ENCODE measurements at regions not wholly inside any gene's neighbourhood (a gene's known extent, or its start where the extent isn't known, plus 50 kb on each side); places are given as distances from the start of the nearest gene placed in this dataset.

- H3K4me3 Mint-ChIP-seq, result no peak overlapping the region
- no peaks in the 10 kb centered on the region for H3K4me1 Mint-ChIP-seq
- no peak for TF ChIP-seq CTCF (conservative IDR thresholded peaks at IDR 0.05)
- H3K56ac ChIP-seq (ENCODE audit: insufficient read length, low read depth, low read length), result no peak overlapping the region
- H3K9ac ChIP-seq (ENCODE audit: extremely low read depth, insufficient read length, low read length), result no peak overlapping the region
- no peak overlapping the region for H4K5ac ChIP-seq (ENCODE audit: insufficient read length, low read depth, low read length)
- H3K9me3 ChIP-seq (ENCODE audit: control insufficient read depth, low read depth, low read length), result no peaks in the 10 kb centered on the region
- no CpG with 5 or more reads among the region's 2 CpGs for WGBS (ENCODE audit: extremely low coverage, insufficient read length, low lambda C conversion rate)
- no peak overlapping the region for H2BK5ac ChIP-seq (ENCODE audit: insufficient read length, low read length)
- H3K23me2 ChIP-seq (ENCODE audit: insufficient read length, low read depth, low read length, poor library complexity, severe bottlenecking), result no peaks in the 10 kb centered on the region
- no peak overlapping the region for H3K18ac ChIP-seq (ENCODE audit: insufficient read length, low read depth, low read length)
- no peaks in the 10 kb centered on the region for H4K20me1 ChIP-seq (ENCODE audit: control insufficient read depth, insufficient read depth, insufficient read length)
- no peak overlapping the region for H3K27ac Mint-ChIP-seq
- no peak overlapping the region for H2AFZ ChIP-seq (ENCODE audit: low read length)
- no peak overlapping the region for H3K4me2 ChIP-seq (ENCODE audit: insufficient read depth, insufficient read length, low read length)
- no peak overlapping the region for H3K4ac ChIP-seq (ENCODE audit: low read depth, low read length)
- no peak overlapping the region for H2BK20ac ChIP-seq (ENCODE audit: low read depth, low read length, poor library complexity, severe bottlenecking)
- no peak overlapping the region for H4K8ac ChIP-seq (replicated peaks; ENCODE audit: insufficient read length, low read depth, low read length)
- H2BK120ac ChIP-seq (ENCODE audit: low read depth, low read length, poor library complexity, severe bottlenecking), result no peak overlapping the region
- no peaks in the 10 kb centered on the region for H3K79me2 ChIP-seq (ENCODE audit: insufficient read depth, low read length)
- no peaks in the 10 kb centered on the region for H3K9me3 Mint-ChIP-seq
- no peak overlapping the region for H4K91ac ChIP-seq (ENCODE audit: insufficient read length, low read depth, low read length)
- H3K14ac ChIP-seq (ENCODE audit: insufficient read depth, low read length), result no peak overlapping the region
- H3T11ph ChIP-seq (ENCODE audit: low read length), result no peak overlapping the region
- no peak for DNase-seq
- no peaks in the 10 kb centered on the region for H3K36me3 Mint-ChIP-seq (ENCODE audit: insufficient read depth in 1 of 3, low read depth in 3 of 3)
- H3K27me3 ChIP-seq (ENCODE audit: insufficient read depth, low read length), result no peaks in the 10 kb centered on the region
- no peak overlapping the region for H2BK12ac ChIP-seq (ENCODE audit: insufficient read length, low read depth, low read length)
- no peaks in the 10 kb centered on the region for H3K4me1 ChIP-seq (ENCODE audit: insufficient read depth, low read length)
- peaks cover 31% of the 10 kb centered on the region for H3K27me3 Mint-ChIP-seq (ENCODE audit: low read depth)
- no peaks in the 10 kb centered on the region for H3K79me1 ChIP-seq (ENCODE audit: insufficient read depth, low read depth, low read length, poor library complexity, severe bottlenecking)
- H2BK15ac ChIP-seq (ENCODE audit: low read depth, low read length), result no peak overlapping the region
- no peak overlapping the region for H2AK5ac ChIP-seq (ENCODE audit: insufficient read length, low read length)
- no peak overlapping the region for H3K27ac ChIP-seq (ENCODE audit: insufficient read length, low read depth, low read length)
- H3K23ac ChIP-seq (ENCODE audit: insufficient read length, low read depth, low read length), result no peak overlapping the region
These were observed 132.9 kb downstream of the PRDM13 start for GRCh38 chr6:99739526-99739925.

Data from H9 (cell line).